BE2C (cell line): ENCODE measurements at regions not wholly inside any gene's neighbourhood (a gene's known extent, or its start where the extent isn't known, plus 50 kb on each side); places are given as distances from the start of the nearest gene placed in this dataset.

Experiments
- DNase-seq: peaks from one replicate; pipeline ENCODE4 v3.0.0-alpha.2; 2020
- H3K27me3 ChIP-seq: fragments of 250-450 bp; sonication (Bioruptor Pico); 2 replicates; pipeline ENCODE4 v1.5.1; 2020; ENCODE audit warnings: mild to moderate bottlenecking
- H3K36me3 ChIP-seq: fragments of 250-450 bp; sonication (Bioruptor Pico); 2 replicates; pipeline ENCODE4 v1.5.1; 2020; ENCODE audit warnings: mild to moderate bottlenecking
- H3K4me1 ChIP-seq: fragments of 250-450 bp; sonication (Bioruptor Pico); 2 replicates; pipeline ENCODE4 v1.5.1; 2020
- H3K4me3 ChIP-seq: 2 replicates; pipeline ENCODE4 v1.5.1; 2011; ENCODE audit warnings: low read depth, low read length
- H3K9me3 ChIP-seq: fragments of 250-450 bp; sonication (Bioruptor Pico); 2 replicates; pipeline ENCODE4 v1.5.1; 2020
- CTCF ChIP-seq: IDR thresholded peaks from 2 replicates; pipeline ENCODE4 v1.5.1; 2012; ENCODE audit warnings: mild to moderate bottlenecking, low read depth, low read length

GRCh38 chr4:10875144-10875799, 190.7 kb upstream of the CLNK start:
- no peak for TF ChIP-seq CTCF
- H3K4me1 ChIP-seq: no peaks in the 10 kb centered on the region

GRCh38 chr4:10873809-10874208, 189.2 kb upstream of the CLNK start:
- Histone ChIP-seq H3K4me1 (no peaks in the 10 kb centered on the region), H3K36me3 (no peaks in the 10 kb centered on the region), H3K9me3 (no peaks in the 10 kb centered on the region), H3K4me3 (no peak overlapping the region), H3K27me3 (no peaks in the 10 kb centered on the region)
- no peak for DNase-seq
- no peak for TF ChIP-seq CTCF

More at GRCh38 chr4:10875144-10875799, 190.7 kb upstream of the CLNK start:
- H3K4me3 ChIP-seq: no peak overlapping the region
- no peaks in the 10 kb centered on the region for H3K9me3 ChIP-seq
- DNase-seq: no peak
- no peaks in the 10 kb centered on the region for H3K36me3 ChIP-seq
- H3K27me3 ChIP-seq: no peaks in the 10 kb centered on the region

- Histone ChIP-seq H3K36me3 (no peaks in the 10 kb centered on the region), H3K9me3 (no peaks in the 10 kb centered on the region), H3K4me1 (no peaks in the 10 kb centered on the region), H3K4me3 (no peak overlapping the region), H3K27me3 (no peaks in the 10 kb centered on the region)
- TF ChIP-seq CTCF: no peak
- DNase-seq: no peak
These were observed 188.4 kb upstream of the CLNK start for GRCh38 chr4:10872833-10873517.

- Histone ChIP-seq H3K27me3 (no peaks in the 10 kb centered on the region), H3K4me3 (no peak overlapping the region), H3K4me1 (no peaks in the 10 kb centered on the region), H3K9me3 (no peaks in the 10 kb centered on the region), H3K36me3 (no peaks in the 10 kb centered on the region)
- no peak for DNase-seq
- no peak for TF ChIP-seq CTCF
These were observed 182.1 kb upstream of the CLNK start for GRCh38 chr4:10866666-10867065.

DNA sequence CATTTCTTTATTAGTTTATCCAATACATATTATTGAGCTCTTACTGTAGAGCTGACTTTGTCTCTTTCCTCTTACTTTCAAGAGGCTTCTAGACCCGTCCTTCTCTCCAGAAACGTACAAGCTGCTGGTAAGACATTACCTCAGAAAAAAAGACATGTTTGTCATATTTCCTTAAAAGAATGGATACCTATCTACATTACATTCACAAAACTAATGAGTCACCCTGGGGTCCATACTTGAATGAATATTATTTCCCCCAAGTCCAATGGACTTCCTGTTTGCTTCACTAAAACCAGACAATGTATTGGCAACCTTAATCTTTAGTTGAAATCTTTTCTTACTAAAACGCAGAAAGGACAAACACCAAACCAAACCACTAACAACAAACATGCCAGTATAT, 176.5 kb upstream of the CLNK start:
- Histone ChIP-seq H3K36me3 (no peaks in the 10 kb centered on the region), H3K9me3 (no peaks in the 10 kb centered on the region), H3K4me3 (no peak overlapping the region), H3K27me3 (no peaks in the 10 kb centered on the region), H3K4me1 (no peaks in the 10 kb centered on the region)
- no peak for TF ChIP-seq CTCF
- DNase-seq: no peak

DNA sequence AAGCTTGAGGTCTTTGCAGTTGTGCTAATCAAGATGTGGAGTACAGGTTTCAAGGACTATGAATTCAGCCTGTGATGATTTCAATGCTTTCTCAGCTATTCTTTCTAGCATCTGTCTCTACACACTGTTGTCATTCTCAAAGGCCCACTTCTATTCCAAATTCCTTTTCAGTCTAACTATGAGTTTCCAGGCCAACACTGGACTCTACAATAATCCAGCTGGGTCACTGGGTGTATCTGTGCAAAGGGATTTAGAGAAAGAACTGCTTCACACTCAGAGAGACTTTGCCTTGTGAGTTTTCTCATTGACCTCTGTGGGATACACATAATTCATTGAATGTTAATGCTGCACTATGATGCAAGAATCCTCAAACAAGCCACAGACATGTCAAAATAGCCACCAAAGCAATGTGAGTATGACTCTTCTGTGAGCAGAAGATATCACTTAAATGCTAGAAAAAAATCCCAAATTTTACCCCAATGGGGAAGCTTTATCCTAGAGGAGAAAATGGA, 171.8 kb upstream of the CLNK start:
- H3K36me3 ChIP-seq: no peaks in the 10 kb centered on the region
- H3K9me3 ChIP-seq: no peaks in the 10 kb centered on the region; the same call in 1 of the 2 replicates
- no peak overlapping the region for H3K4me3 ChIP-seq
- H3K27me3 ChIP-seq: no peaks in the 10 kb centered on the region
- no peak for DNase-seq
- no peaks in the 10 kb centered on the region for H3K4me1 ChIP-seq
- no peak for TF ChIP-seq CTCF
